HG03066 (cell line): ENCODE measurements at regions not wholly inside any gene's neighbourhood (a gene's known extent, or its start where the extent isn't known, plus 50 kb on each side); places are given as distances from the start of the nearest gene placed in this dataset.
"Not testable (repeated sequence)": the region's sequence is repeated elsewhere in the genome, so short reads cannot be mapped to it uniquely, and the experiment has no call there.

ENCODE experiments used
- ATAC-seq: cut with Tn5 transposase; IDR thresholded peaks from one replicate; pipeline ENCODE4 v1.9.1; 2021; ENCODE audit warnings: low read depth; ENCODE audit not compliant: unreplicated experiment

- no peak for ATAC-seq
These were observed 687.0 kb upstream of the EPHA5 start for GRCh38 chr4:66357316-66357715.

- no peak for ATAC-seq
These were observed 685.0 kb upstream of the EPHA5 start for GRCh38 chr4:66355328-66355727.

GRCh38 chr4:66351761-66352160 is 681.5 kb upstream of the EPHA5 start:
- ATAC-seq = no peak

- ATAC-seq = no peak
These were observed 670.1 kb upstream of the EPHA5 start for GRCh38 chr4:66340286-66340893.

- ATAC-seq = no peak
These were observed 668.7 kb upstream of the EPHA5 start for GRCh38 chr4:66339007-66339406.

GRCh38 chr4:66331761-66332160 is 661.5 kb upstream of the EPHA5 start:
- ATAC-seq = no peak

GRCh38 chr4:66330125-66330524 is 659.8 kb upstream of the EPHA5 start:
- no peak for ATAC-seq

GRCh38 chr4:66328803-66329574 is 658.7 kb upstream of the EPHA5 start:
- ATAC-seq = no peak

- no peak for ATAC-seq
These were observed 637.6 kb upstream of the EPHA5 start for GRCh38 chr4:66307641-66308438.

GRCh38 chr4:66300336-66300934 is 630.1 kb upstream of the EPHA5 start:
- ATAC-seq = no peak

GRCh38 chr4:66298569-66298968 is 628.3 kb upstream of the EPHA5 start:
- no peak for ATAC-seq

GRCh38 chr4:66297703-66298102 is 627.4 kb upstream of the EPHA5 start:
- ATAC-seq = no peak

- ATAC-seq = no peak
These were observed 624.3 kb upstream of the EPHA5 start for GRCh38 chr4:66294638-66295037.

- ATAC-seq = no peak
These were observed 614.7 kb upstream of the EPHA5 start for GRCh38 chr4:66284991-66285451.

GRCh38 chr4:66279084-66279483 is 608.8 kb upstream of the EPHA5 start:
- ATAC-seq = no peak

GRCh38 chr4:66275411-66276038 is 605.2 kb upstream of the EPHA5 start:
- no peak for ATAC-seq

- ATAC-seq = no peak
These were observed 602.8 kb upstream of the EPHA5 start for GRCh38 chr4:66273110-66273509.

GRCh38 chr4:66270356-66270755 is 600.1 kb upstream of the EPHA5 start:
- not testable (repeated sequence) for ATAC-seq

GRCh38 chr4:66266554-66266953 is 596.3 kb upstream of the EPHA5 start:
- not testable (repeated sequence) for ATAC-seq

GRCh38 chr4:66266035-66266434 is 595.7 kb upstream of the EPHA5 start:
- no peak for ATAC-seq
